K562 (cell line): ENCODE measurements at regions not wholly inside any gene's neighbourhood (a gene's known extent, or its start where the extent isn't known, plus 50 kb on each side); places are given as distances from the start of the nearest gene placed in this dataset.

Experiments used
- CEBPB ChIP-seq: fragments of 450-650 bp; IDR thresholded peaks from 2 replicates; pipeline ENCODE4 v1.6.1; 2016; ENCODE audit warnings: missing genetic modification characterization, missing compliant biosample characterization
- EP300 ChIP-seq: IDR thresholded peaks from 2 replicates; pipeline ENCODE4 v1.6.1; 2012; ENCODE audit warnings: low read length, improper control_type of control experiment
- HNRNPUL1 ChIP-seq: fragments of 200-400 bp; formaldehyde crosslinking; IDR thresholded peaks from 2 replicates; pipeline ENCODE4 v1.6.1; 2017; ENCODE audit warnings: low read length
- NONO ChIP-seq, 2 experiments: fragments of 200-400 bp in 1 of 2; fragments of 450-650 bp in 1 of 2; formaldehyde crosslinking in 1 of 2; IDR thresholded peaks; 2 replicates each; pipeline ENCODE4 v1.6.1; 2017; ENCODE audit warnings: low read depth in 2 of 2, mild to moderate bottlenecking in 2 of 2, moderate library complexity in 2 of 2, low read length in 1 of 2
- ZBED1 ChIP-seq: IDR thresholded peaks from 2 replicates; pipeline ENCODE4 v1.6.1; 2014
- ZFX ChIP-seq: sonication (generic); formaldehyde crosslinking; IDR thresholded peaks from 2 replicates; pipeline ENCODE4 v1.8.0; 2022; ENCODE audit warnings: mild to moderate bottlenecking, missing genetic modification reagents, moderate library complexity
- ZNF24 ChIP-seq: fragments of 450-650 bp; IDR thresholded peaks from 2 replicates; pipeline ENCODE4 v1.6.1; 2016
- TF ChIP-seq, protein P1 (sequence below): IDR thresholded peaks from 3 replicates; pipeline ENCODE4 v1.6.1; 2011; ENCODE audit warnings: borderline replicate concordance, mild to moderate bottlenecking, moderate library complexity; ENCODE audit not compliant: insufficient read length; ENCODE audit errors: extremely low read depth
- TF ChIP-seq, protein P2 (sequence below): fragments of 250-450 bp; sonication (Bioruptor Pico); IDR thresholded peaks from 2 replicates; pipeline ENCODE4 v1.8.0; 2021; ENCODE audit warnings: borderline replicate concordance, mild to moderate bottlenecking, moderate library complexity; ENCODE audit not compliant: poor library complexity, severe bottlenecking
- TF ChIP-seq, protein P3 (sequence below), 3 experiments: fragments of 200-800 bp in 1 of 3; sonication (Bioruptor generic) in 1 of 3; sonication (generic) in 1 of 3; formaldehyde crosslinking in 1 of 3; IDR thresholded peaks; 2 replicates each; pipeline versions ENCODE4 v1.6.1 to v1.8.0; 2016 to 2022; ENCODE audit warnings: mild to moderate bottlenecking in 2 of 3, missing compliant biosample characterization in 2 of 3, missing genetic modification characterization in 2 of 3, missing genetic modification reagents in 1 of 3
- TF ChIP-seq, protein P4 (sequence below): fragments of 250-450 bp; sonication (Bioruptor Pico); IDR thresholded peaks from 2 replicates; pipeline ENCODE4 v1.4.0; 2020; ENCODE audit warnings: borderline replicate concordance

DNA sequence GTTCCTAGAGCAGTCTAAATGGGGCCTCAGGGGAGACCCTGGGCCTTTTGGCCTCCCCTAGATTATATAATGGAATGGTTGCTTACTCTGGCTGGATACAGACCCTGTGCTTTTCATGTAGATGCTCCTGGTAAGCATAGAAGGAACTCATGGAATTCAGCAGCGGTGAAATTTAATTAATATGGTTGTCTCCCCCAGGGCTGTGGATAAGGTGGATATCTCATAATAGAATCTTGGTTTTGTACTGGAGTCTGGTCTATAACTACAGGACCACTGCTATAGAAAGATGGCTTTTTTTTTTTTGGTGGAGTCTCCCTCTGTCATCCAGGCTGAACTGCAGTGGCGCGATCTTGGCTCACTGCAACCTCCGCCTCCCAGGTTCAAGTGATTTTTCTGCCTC, 84.5 kb downstream of the HRH4 start (continued):
- TF ChIP-seq, protein P1, sequence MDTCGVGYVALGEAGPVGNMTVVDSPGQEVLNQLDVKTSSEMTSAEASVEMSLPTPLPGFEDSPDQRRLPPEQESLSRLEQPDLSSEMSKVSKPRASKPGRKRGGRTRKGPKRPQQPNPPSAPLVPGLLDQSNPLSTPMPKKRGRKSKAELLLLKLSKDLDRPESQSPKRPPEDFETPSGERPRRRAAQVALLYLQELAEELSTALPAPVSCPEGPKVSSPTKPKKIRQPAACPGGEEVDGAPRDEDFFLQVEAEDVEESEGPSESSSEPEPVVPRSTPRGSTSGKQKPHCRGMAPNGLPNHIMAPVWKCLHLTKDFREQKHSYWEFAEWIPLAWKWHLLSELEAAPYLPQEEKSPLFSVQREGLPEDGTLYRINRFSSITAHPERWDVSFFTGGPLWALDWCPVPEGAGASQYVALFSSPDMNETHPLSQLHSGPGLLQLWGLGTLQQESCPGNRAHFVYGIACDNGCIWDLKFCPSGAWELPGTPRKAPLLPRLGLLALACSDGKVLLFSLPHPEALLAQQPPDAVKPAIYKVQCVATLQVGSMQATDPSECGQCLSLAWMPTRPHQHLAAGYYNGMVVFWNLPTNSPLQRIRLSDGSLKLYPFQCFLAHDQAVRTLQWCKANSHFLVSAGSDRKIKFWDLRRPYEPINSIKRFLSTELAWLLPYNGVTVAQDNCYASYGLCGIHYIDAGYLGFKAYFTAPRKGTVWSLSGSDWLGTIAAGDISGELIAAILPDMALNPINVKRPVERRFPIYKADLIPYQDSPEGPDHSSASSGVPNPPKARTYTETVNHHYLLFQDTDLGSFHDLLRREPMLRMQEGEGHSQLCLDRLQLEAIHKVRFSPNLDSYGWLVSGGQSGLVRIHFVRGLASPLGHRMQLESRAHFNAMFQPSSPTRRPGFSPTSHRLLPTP: no peak
- no peak for TF ChIP-seq ZNF24
- TF ChIP-seq ZBED1: no peak
- no peak for TF ChIP-seq HNRNPUL1
- TF ChIP-seq ZFX (CRISPR knock-in tag): no peak
- no peak for TF ChIP-seq NONO (IDR thresholded peaks at IDR 0.05; ENCODE audit: low read depth in 2 of 2, low read length in 1 of 2)
- TF ChIP-seq, protein P2, sequence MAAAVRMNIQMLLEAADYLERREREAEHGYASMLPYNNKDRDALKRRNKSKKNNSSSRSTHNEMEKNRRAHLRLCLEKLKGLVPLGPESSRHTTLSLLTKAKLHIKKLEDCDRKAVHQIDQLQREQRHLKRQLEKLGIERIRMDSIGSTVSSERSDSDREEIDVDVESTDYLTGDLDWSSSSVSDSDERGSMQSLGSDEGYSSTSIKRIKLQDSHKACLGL (CRISPR knock-in tag): no peak
- TF ChIP-seq, protein P3, sequence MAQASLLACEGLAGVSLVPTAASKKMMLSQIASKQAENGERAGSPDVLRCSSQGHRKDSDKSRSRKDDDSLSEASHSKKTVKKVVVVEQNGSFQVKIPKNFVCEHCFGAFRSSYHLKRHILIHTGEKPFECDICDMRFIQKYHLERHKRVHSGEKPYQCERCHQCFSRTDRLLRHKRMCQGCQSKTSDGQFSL (CRISPR knock-in tag; IDR thresholded peaks at IDR 0.05): no peak
- TF ChIP-seq, protein P3 (tag; IDR thresholded peaks at IDR 0.05): no peak
- TF ChIP-seq, protein P4, sequence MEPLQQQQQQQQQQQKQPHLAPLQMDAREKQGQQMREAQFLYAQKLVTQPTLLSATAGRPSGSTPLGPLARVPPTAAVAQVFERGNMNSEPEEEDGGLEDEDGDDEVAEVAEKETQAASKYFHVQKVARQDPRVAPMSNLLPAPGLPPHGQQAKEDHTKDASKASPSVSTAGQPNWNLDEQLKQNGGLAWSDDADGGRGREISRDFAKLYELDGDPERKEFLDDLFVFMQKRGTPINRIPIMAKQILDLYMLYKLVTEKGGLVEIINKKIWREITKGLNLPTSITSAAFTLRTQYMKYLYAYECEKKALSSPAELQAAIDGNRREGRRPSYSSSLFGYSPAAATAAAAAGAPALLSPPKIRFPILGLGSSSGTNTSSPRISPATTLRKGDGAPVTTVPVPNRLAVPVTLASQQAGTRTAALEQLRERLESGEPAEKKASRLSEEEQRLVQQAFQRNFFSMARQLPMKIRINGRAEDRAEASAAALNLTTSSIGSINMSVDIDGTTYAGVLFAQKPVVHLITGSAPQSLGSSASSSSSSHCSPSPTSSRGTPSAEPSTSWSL (CRISPR knock-in tag): no peak
- no peak for TF ChIP-seq CEBPB (tag)
- TF ChIP-seq EP300: no peak
